GM21423 (cell line): ENCODE measurements at regions not wholly inside any gene's neighbourhood (a gene's known extent, or its start where the extent isn't known, plus 50 kb on each side); places are given as distances from the start of the nearest gene placed in this dataset.
"Not testable (repeated sequence)": the region's sequence is repeated elsewhere in the genome, so short reads cannot be mapped to it uniquely, and the experiment has no call there.

ENCODE experiments used
- ATAC-seq: cut with Tn5 transposase; IDR thresholded peaks from one replicate; pipeline ENCODE4 v1.9.1; 2021; ENCODE audit warnings: mild to moderate bottlenecking, moderate library complexity; ENCODE audit not compliant: unreplicated experiment

GRCh38 chr10:33913194-33913593, 578.7 kb upstream of the NRP1 start:
- ATAC-seq: no peak

GRCh38 chr10:33909476-33909875, 575.0 kb upstream of the NRP1 start:
- ATAC-seq: not testable (repeated sequence)

DNA sequence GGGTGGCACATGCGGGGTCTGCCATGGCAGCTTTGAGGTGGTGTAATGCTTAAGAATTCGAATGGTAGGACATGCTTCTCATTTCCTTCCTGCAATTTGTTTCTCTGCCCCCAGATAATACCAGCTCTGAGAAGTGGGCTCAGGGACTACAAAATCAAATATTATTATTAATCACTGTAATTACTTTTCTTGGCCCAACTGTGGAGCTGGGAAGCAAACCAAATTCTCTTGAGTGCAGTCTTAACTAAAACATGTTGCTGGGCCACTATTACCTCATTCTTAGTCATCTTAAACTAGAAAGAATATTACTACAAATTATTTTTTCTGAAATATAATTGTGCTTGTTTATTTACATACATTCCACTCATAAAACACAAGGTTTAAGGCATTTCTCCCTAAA, 566.7 kb upstream of the NRP1 start:
- ATAC-seq: no peak

DNA sequence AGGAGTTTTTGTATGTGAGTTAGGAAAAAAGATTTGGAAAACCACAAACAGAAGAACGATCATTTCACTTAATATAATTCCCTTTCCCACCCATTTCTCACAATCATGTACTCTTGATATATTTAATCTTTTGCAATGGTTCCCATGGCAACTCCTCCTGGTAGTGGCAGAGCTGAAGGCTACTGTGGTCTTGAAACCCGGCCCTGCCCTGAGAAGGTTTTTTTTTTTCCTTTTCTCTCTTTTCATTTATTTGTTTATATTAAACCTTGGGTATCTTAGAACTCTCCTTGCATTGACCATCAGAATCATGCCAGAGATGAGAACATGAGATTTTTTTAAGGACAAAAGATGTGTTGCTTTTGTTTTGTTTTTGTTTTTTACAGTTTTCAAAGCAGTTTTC, 566.1 kb upstream of the NRP1 start:
- no peak for ATAC-seq

GRCh38 chr10:33899578-33900531, 565.4 kb upstream of the NRP1 start:
- ATAC-seq: no peak

DNA sequence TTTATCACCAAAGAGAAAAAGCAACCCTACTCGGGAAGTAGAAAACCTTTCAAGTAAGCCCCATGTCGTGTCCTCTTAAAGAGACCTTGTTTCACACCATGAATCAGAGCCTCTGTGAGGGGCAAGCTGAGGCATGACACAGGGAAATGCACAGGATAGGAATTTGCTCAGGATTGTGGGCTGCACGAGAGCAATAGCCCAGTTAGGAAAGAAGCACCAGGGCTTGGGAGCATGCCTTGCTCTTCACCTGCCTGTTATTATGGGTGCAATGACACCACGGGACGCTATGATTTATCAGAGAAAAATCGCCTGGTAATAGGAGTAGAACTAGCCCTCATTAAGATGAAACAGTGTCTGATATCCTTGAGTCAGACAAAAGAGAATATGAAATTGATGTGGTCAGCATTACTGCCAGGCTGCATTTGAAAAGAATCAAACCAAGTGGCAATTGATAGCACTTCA, 562.9 kb upstream of the NRP1 start:
- no peak for ATAC-seq

DNA sequence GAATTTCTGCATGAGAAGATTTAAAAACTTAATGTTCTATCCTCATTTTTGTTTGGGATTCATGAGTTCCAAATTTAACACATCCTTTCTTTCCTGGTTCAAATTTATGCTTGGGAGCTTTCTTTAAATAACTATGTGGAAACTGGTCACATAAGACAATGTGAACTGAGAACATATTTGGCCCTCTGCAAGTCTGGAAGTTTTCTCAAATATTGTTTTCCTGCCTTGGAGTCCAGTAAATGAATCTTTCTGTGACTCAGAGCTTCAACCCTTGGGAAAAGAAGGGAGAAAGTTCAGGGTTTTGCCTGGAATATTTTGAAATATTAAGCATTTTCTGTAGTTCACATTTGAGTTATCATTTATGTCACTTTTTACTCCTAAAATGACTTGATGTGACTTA, 559.0 kb upstream of the NRP1 start:
- ATAC-seq: no peak

DNA sequence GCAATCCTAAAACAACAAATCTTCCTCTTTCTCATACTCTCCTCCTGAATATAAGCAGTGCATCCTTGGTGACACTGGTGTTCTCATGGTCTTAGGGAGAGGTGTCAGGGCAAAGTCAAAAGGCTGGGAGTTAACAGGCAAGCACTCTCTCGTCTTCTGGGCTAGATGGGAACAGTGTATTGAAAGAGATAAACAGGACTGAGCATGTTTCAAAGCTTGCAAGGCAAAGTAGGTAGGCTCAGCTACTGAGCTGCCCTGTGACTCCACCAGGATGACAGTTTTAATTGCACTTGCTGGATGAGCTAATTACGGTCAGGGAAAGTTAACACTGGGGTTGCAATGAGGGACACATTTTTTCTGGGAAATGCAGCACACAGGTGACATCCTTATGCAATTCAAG, 554.9 kb upstream of the NRP1 start:
- ATAC-seq: no peak

DNA sequence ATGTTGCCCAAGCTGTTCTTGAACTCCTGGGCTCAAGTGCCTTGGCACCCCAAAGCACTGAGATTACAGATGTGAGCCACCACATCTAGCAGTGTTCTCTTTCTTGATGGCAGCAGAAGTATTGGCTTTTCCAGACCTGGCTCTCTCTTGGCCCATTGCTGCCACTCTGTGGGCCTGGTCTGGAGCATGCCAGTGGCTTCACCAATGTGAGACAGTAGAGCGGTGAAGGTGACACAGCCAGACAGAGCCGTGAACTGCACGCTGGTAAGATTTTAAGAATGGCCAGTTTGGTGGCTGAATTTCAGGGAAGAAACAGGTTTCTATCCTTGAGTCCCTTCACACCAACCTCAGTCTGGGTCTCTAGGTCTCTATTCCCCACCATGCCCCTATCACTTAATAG, 552.7 kb upstream of the NRP1 start:
- ATAC-seq: no peak

DNA sequence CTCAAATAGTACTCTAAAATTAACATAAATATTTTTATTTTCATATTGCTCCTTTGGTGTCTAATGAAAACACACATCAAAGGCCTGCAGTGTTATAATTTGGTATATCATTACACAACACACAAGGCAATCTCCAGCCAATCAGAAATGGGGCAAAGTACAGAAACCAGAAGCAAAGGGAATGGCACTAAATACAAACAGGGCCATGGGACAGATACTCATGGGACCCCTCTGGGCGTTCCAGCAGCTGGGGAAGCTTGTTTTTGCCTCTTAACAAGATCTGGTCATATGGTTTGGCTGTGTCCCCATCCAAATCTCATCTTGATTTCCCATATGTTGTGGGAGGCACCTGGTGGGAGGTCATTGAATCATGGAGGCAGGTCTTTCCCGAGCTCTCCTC, 551.8 kb upstream of the NRP1 start:
- no peak for ATAC-seq

DNA sequence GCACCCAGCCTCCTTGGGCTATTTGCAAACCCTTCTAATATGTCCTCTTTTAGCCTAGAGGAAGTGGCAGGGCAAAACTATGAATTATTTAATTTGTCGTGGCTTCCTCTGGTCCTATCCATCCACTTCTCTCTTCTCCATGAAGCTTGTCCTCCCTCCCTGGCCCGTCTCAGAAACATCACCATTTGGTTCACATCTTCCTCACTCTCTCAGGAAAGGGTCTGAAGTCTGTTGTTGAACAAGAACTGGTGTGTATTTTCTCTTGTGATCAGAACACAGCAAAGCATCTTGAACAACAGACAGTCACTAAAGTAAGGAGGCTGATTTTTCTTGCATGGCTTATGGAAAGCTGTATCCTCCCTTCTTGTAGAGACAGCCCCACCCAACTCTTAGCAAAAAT, 550.1 kb upstream of the NRP1 start:
- no peak for ATAC-seq

DNA sequence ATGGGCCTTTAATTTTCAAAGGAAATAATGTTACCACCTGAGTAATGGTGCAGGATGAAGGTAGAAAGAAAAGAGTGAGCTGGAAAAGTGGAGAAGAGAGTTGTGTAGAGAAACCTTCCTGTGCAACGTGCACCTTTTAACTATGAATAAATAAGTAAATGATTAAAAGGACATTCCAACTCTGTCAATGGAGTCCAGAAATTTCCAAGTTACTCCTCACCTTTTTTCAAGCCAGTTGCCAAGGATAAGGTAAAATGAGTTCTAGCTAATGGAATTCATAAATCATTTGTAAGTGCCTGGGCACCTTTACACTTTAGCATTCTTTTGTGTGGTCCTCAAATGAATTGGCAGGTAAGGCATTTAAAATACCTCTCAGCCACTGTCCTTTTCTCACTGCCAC, 549.4 kb upstream of the NRP1 start:
- ATAC-seq: no peak

DNA sequence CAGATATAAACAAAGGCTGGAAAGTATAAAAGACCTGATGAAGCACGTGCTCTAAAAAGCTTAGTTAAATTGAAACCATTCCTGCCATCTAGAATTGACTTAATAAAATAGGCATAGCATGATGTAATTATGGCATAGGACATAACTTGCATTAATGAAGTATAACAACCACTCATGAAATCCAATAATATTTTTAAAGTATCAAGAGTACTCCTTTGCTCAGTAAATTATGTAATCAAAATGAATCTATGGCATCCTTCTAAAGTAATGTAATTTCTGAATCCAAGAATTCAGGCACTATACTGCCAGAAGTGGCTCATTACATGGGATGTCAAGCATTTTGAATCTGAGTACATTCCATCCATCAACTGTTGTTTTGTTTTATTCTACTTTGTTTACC, 548.5 kb upstream of the NRP1 start:
- no peak for ATAC-seq

DNA sequence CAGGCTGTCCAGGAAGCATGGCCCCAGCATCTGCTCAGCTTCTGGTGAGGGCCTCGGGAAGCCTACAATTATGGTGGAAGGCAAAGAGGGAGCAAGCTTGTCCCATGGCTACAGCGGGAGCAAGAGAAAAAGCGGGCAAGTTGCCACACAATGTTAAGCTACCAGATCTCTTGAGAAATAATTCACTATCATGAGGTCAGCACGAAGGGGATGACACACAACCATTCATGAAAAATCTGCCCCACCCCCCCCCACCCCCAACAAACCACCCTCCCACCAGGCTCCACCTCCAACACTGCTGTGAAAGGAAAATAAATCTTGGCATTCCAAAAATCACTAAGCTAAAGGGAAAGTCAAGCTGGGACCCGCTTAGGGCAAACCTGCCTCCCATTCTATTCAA, 545.8 kb upstream of the NRP1 start:
- no peak for ATAC-seq

GRCh38 chr10:33878238-33878786, 543.8 kb upstream of the NRP1 start:
- no peak for ATAC-seq

DNA sequence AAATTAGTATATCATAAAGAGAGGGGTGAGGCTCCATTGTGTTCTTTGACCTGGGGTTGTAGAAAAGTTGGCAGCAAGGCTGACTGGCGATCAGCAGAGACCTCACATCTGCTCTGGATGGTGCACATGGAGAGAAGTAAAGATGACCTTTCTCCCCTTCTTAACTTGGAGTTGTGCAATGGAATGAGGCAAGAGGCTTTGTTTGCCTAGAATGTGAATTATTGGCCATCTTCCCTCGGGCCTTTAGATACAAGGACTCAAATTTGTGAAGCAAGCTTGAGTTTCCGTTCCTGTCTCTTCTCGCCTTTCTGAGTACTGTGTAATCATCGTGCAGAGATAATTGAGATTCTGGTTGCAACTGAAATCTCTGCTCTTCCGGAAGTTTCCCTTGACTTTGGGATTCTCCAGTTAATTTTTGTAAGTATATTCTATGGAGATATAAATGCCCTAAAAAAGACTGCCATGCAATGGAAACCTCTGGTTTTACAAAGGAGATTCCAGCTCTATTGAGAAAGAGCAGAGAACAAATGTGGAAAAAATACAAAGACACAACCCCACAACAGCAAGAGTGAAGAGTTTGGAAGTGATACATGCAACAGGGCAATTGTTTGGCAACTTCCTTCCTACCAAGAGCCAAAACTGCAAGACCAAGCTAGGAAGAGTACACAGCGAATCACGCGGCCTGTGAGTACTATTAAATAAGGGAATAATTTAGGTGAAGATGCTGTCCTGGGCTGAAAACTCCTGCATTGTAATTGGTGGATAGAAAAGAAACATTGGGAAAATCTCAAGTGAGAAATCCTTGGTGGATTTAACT, 542.3 kb upstream of the NRP1 start:
- no peak for ATAC-seq

DNA sequence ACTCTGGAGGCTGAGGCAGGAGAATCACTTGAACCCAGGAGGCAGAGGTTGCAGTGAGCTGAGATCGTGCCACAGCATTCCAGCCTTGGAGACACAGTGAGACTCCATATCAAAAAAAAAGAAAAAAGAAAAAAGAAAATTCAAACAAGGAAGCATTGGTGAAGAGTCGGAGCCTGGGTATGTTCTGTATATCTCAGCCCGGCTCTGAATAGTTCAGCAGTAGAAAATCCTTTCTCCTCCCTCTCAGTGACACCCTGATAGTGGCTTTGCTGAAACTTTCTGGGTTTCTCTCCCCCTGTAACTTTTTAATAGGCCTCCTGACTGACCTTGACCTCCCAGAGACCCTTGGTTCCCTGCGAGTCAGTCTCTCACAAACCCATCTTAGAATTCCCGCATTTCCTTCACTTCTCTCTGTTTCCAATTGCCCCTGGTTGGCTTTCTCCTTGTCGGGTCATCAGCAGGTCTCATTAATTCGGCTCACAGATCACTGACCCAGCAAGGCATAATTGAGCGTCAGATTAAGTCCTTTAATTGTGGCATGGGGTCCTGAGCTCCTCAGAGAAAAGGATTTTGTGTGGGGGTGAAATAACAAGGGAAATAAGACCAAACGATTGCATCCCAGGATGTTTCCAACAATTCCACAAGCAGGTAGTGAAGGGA, 541.6 kb upstream of the NRP1 start:
- ATAC-seq: no peak

DNA sequence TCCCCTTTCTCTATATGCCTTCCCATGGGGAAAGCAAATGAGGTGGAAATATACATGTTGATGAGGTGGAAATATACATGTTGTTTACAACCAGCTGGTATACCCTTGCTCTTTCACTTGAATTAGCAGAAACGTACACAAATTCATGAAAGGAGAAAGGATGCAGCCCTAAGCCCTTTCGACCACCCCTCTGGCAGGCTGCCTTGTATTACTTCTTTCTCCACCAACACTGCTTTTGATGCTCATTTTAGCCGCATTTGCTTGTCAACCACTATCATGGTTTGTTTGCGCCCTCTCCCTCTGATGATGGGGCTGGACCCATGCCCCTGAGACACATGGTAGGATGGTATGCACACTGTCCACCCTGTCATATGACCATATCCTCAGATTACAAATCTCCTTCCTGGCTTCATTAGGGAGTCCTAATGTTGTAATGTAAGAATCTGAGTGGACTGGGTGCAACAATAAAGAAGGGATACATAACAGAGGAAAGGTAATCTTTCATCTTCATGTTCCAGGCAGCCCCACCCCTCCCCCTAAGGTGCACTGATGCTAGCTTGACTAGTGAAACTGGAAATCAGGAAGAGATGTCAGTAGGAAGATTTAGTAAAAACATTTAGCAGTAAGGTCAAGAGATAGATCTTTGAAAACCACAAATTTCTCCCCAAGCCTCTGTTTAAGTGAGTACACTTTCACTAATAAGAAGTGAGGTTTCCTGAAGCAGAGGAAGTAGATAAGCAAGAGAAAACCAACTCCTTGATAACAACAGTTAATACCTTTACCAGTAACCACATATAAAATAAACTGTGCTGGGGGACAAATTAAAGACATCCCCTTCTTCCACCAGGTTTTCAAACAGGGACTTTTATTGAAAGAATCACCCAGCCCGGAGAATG, 536.8 kb upstream of the NRP1 start:
- ATAC-seq: no peak

GRCh38 chr10:33869481-33869880, 535.0 kb upstream of the NRP1 start:
- no peak for ATAC-seq

- no peak for ATAC-seq
Measured at GRCh38 chr10:33869028-33869427, 534.6 kb upstream of the NRP1 start.
